Peyer's patch (tissue), 4 donors: ENCODE measurements at regions not wholly inside any gene's neighbourhood (a gene's known extent, or its start where the extent isn't known, plus 50 kb on each side); places are given as distances from the start of the nearest gene placed in this dataset.

Experiments used
- POLR2A ChIP-seq, 2 donors: fragments of 450-650 bp; IDR thresholded peaks; one replicate each; pipeline ENCODE4 v1.5.1; 2017; ENCODE audit warnings: antibody characterized with exemption in 2 of 2, mild to moderate bottlenecking in 2 of 2, moderate library complexity in 2 of 2
- TF ChIP-seq, protein P1 (sequence below), 6 experiments: fragments of 450-650 bp in 4 of 6; fragments of 200-600 bp in 2 of 6; sonication (generic) in 1 of 6; IDR thresholded peaks; one replicate each; pipeline ENCODE4 v1.5.1; 2017 to 2019; ENCODE audit warnings: antibody characterized with exemption in 6 of 6, mild to moderate bottlenecking in 3 of 6, moderate library complexity in 1 of 6

DNA sequence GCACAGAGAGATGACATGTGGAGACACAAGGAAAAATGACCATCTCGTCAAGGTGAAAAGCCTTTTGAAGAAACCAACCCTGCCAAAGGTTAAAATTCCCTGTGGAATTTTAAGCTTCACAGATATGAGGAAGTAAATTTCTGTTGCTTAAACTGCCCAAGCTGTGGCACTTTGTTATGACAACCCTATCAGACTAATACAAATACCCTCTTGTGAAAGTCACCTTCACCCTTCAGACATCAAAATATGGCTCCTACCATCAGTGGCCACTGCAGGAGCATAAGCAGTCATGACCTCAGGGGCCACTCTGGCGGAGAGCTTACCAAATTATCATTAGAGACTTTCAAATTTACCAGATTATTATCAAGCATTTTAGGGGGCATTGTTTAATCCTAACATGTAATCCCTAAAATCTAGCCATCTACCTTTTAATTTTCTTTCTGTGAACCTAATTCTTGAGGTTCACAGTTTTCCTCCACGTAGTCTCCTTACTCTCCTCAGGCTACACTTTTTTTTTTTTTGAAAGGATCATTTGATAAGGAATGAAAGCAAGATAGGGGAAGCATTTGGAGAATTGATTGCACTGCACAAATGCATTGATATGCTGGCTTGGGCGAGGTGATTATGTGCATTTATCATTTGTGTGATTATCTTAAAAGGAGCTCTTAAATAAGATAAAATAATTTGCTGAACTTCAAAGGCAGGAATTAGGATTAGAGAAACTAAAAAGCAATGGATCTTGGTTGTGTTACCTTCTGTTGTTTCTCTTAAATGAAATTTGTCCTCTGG is 90.3 kb downstream of the TMEM168 start:
- TF ChIP-seq, protein P1, sequence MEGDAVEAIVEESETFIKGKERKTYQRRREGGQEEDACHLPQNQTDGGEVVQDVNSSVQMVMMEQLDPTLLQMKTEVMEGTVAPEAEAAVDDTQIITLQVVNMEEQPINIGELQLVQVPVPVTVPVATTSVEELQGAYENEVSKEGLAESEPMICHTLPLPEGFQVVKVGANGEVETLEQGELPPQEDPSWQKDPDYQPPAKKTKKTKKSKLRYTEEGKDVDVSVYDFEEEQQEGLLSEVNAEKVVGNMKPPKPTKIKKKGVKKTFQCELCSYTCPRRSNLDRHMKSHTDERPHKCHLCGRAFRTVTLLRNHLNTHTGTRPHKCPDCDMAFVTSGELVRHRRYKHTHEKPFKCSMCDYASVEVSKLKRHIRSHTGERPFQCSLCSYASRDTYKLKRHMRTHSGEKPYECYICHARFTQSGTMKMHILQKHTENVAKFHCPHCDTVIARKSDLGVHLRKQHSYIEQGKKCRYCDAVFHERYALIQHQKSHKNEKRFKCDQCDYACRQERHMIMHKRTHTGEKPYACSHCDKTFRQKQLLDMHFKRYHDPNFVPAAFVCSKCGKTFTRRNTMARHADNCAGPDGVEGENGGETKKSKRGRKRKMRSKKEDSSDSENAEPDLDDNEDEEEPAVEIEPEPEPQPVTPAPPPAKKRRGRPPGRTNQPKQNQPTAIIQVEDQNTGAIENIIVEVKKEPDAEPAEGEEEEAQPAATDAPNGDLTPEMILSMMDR (IDR thresholded peaks at IDR 0.05): no peak
- no peak for TF ChIP-seq POLR2A (IDR thresholded peaks at IDR 0.05)
